ENCODE measurements at regions not wholly inside any gene's neighbourhood (a gene's known extent, or its start where the extent isn't known, plus 50 kb on each side); places are given as distances from the start of the nearest gene placed in this dataset.
"Not testable (repeated sequence)": the region's sequence is repeated elsewhere in the genome, so short reads cannot be mapped to it uniquely, and the experiment has no call there.

- DNase-seq (ENCODE audit: low spot score in 2 of 2) (no peak), ATAC-seq (no peak)
- Mint-ChIP-seq H3K27ac (no peak overlapping the region), H3K4me3 (no peak overlapping the region), H3K4me1 (no peaks in the 10 kb centered on the region), H3K9me3 (no peaks in the 10 kb centered on the region), H3K36me3 (no peaks in the 10 kb centered on the region)
Observed at GRCh38 chr5:138702166-138703077, 50.8 kb upstream of the CTNNA1 start.

DNA sequence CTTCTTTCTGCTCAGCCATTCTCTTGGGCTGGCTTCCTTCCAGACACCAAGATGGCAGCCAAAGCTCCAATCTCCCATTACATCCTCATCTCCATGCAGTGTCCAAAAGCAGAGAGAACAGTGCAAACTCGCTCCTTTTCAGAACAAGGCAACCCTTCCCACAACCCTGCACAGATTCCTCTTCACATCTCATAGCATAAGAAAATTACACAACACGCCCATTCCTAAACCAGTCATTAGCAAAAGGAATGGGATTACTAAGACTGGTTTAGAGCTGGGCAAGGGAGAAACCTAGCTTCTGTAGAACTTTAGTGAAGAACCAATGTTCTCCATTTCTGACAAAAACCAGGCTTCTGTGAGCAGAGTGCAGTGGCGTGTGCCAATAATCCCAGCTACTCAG lies 51.5 kb upstream of the CTNNA1 start:
- no peak for DNase-seq (ENCODE audit: low spot score in 2 of 2)
- no peaks in the 10 kb centered on the region for H3K9me3 Mint-ChIP-seq
- H3K27ac Mint-ChIP-seq: no peak overlapping the region
- H3K36me3 Mint-ChIP-seq: no peaks in the 10 kb centered on the region
- no peak for ATAC-seq
- no peak overlapping the region for H3K4me3 Mint-ChIP-seq
- no peaks in the 10 kb centered on the region for H3K4me1 Mint-ChIP-seq

GRCh38 chr5:138700581-138701362 lies 52.5 kb upstream of the CTNNA1 start:
- Mint-ChIP-seq H3K4me3 (no peak overlapping the region), H3K9me3 (no peaks in the 10 kb centered on the region)
- ATAC-seq: no peak

DNA sequence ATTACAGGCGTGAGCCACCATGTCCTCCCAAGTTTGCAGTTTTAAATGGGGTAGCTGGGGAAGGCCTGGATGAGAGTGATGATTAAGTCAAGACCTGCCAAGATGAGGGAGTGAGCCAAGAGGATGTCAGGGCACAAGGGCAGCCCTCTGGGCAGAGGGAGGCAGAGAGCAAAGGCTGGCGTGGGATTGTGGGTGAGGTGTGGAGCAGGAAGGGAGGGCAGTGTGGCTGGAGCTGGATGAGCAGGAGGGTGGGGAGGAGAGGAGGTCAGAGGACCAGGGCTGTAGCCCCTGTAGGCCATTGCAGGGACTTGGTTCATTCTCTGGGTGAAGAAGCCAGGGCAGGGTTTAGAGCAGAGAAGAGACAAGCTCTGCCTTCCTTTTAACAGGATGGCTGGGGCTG lies 53.7 kb upstream of the CTNNA1 start:
- Mint-ChIP-seq H3K27ac (no peak overlapping the region), H3K9me3 (no peaks in the 10 kb centered on the region), H3K4me1 (no peaks in the 10 kb centered on the region), H3K36me3 (no peaks in the 10 kb centered on the region), H3K4me3 (no peak overlapping the region)
- no peak for DNase-seq (ENCODE audit: low spot score in 2 of 2)
- ATAC-seq: no peak

More at GRCh38 chr5:138700581-138701362, 52.5 kb upstream of the CTNNA1 start:
- Mint-ChIP-seq H3K4me1 (no peaks in the 10 kb centered on the region), H3K27ac (no peak overlapping the region), H3K36me3 (no peaks in the 10 kb centered on the region)
- DNase-seq (ENCODE audit: low spot score in 2 of 2): no peak

- no peak for DNase-seq (ENCODE audit: low spot score in 2 of 2)
- Mint-ChIP-seq H3K4me3 (no peak overlapping the region), H3K27ac (no peak overlapping the region), H3K36me3 (no peaks in the 10 kb centered on the region), H3K9me3 (no peaks in the 10 kb centered on the region), H3K4me1 (no peaks in the 10 kb centered on the region)
- ATAC-seq: no peak
Observed at GRCh38 chr5:138698713-138699112, 54.5 kb upstream of the CTNNA1 start.

DNA sequence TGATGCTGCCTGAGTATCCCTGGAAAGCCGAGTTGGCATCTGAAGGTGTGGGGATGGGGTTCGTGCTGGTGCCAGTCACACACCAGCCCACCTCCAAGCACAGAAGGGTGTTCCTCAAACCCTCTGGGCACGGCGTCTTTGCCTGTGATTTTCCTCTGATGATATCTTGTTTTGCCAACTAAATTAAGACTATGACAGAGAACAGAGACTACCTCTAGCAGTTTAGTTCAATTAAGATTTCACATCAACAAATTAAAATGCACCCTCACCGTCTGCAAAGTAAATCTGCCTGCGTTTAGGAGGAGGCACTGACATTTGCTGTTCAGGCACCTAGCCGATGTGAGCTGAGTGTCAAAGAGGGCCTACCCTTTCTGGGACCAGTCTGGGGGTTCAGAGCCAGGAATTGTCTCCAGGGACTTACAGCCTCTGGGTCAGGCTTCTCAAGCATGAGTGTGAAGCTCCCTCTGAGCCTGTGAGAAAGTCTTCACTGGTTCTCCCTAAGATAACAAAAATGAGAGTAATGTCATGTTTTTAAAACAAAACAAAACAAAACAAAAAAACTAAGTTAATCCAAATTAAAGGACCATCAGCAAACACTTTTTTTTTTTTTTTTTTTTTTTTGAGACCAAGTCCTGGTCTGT lies 55.4 kb upstream of the CTNNA1 start:
- no peaks in the 10 kb centered on the region for H3K4me1 Mint-ChIP-seq
- H3K27ac Mint-ChIP-seq: no peak overlapping the region
- H3K4me3 Mint-ChIP-seq: no peak overlapping the region
- DNase-seq (ENCODE audit: low spot score in 2 of 2) (no peak), ATAC-seq (no peak)
- no peaks in the 10 kb centered on the region for H3K9me3 Mint-ChIP-seq
- no peaks in the 10 kb centered on the region for H3K36me3 Mint-ChIP-seq

GRCh38 chr5:138696501-138696900 lies 56.7 kb upstream of the CTNNA1 start:
- no peak for ATAC-seq
- no peaks in the 10 kb centered on the region for H3K36me3 Mint-ChIP-seq
- H3K27ac Mint-ChIP-seq: no peak overlapping the region
- no peak overlapping the region for H3K4me3 Mint-ChIP-seq
- DNase-seq (ENCODE audit: low spot score in 2 of 2): no peak
- H3K9me3 Mint-ChIP-seq: no peaks in the 10 kb centered on the region
- H3K4me1 Mint-ChIP-seq: peaks cover 5% of the 10 kb centered on the region

- H3K36me3 Mint-ChIP-seq: no peaks in the 10 kb centered on the region
- no peak overlapping the region for H3K27ac Mint-ChIP-seq
- ATAC-seq (no peak), DNase-seq (ENCODE audit: low spot score in 2 of 2) (no peak)
- no peak overlapping the region for H3K4me3 Mint-ChIP-seq
- no peaks in the 10 kb centered on the region for H3K9me3 Mint-ChIP-seq
- H3K4me1 Mint-ChIP-seq: peaks cover 6% of the 10 kb centered on the region
Observed at GRCh38 chr5:138695781-138696180, 57.4 kb upstream of the CTNNA1 start.

DNA sequence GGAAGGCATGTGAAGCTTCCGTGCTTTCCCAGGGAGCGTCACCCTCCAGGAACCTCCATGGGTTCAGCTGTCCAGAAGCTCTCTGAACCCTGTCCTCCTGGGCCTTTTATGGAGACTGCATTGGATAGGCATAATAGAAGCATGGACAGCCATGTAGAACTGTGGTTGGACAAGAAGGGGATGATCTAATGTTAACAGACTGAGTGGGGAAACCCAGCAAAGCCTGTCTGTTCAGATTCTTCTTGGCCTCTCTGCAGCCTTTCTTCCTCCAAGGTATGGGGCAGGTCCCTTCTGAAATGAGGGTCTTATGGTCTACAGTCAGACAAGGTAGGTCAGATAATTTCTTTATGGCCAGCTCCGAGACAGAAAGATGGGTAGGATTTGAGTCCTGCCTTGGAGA lies 59.1 kb upstream of the CTNNA1 start:
- peaks cover 6% of the 10 kb centered on the region for H3K4me1 Mint-ChIP-seq
- ATAC-seq (no peak), DNase-seq (ENCODE audit: low spot score in 2 of 2) (no peak)
- H3K9me3 Mint-ChIP-seq: no peaks in the 10 kb centered on the region
- no peak overlapping the region for H3K4me3 Mint-ChIP-seq
- no peaks in the 10 kb centered on the region for H3K36me3 Mint-ChIP-seq
- H3K27ac Mint-ChIP-seq: no peak overlapping the region

GRCh38 chr5:138692370-138692769 lies 60.9 kb upstream of the CTNNA1 start:
- Mint-ChIP-seq H3K4me1 (peaks cover 6% of the 10 kb centered on the region), H3K4me3 (no peak overlapping the region), H3K9me3 (no peaks in the 10 kb centered on the region), H3K27ac (no peak overlapping the region), H3K36me3 (no peaks in the 10 kb centered on the region)
- no peak for DNase-seq (ENCODE audit: low spot score in 2 of 2)
- ATAC-seq: no peak

GRCh38 chr5:138686668-138687067 lies 66.6 kb upstream of the CTNNA1 start:
- Mint-ChIP-seq H3K4me3 (no peak overlapping the region), H3K36me3 (no peaks in the 10 kb centered on the region), H3K27ac (no peak overlapping the region)

GRCh38 chr5:138685193-138685745 lies 68.0 kb upstream of the CTNNA1 start:
- H3K9me3 Mint-ChIP-seq: peaks cover 3% of the 10 kb centered on the region

More at GRCh38 chr5:138686668-138687067, 66.6 kb upstream of the CTNNA1 start:
- H3K9me3 Mint-ChIP-seq: peaks cover 3% of the 10 kb centered on the region
- peaks cover 3% of the 10 kb centered on the region for H3K4me1 Mint-ChIP-seq
- DNase-seq (ENCODE audit: low spot score in 2 of 2): no peak
- no peak for ATAC-seq

DNA sequence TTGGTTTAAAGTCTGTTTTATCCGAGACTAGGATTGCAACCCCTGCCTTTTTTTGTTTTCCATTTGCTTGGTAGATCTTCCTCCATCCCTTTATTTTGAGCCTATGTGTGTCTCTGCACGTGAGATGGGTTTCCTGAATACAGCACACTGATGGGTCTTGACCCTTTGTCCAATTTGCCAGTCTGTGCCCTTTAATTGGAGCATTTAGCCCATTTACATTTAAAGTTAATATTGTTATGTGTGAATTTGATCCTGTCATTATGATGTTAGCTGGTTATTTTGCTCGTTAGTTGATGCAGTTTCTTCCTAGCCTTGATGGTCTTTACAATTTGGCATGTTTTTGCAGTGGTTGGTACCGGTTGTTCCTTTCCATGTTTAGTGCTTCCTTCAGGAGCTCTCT lies 70.8 kb upstream of the CTNNA1 start:
- not testable (repeated sequence) for H3K4me1 Mint-ChIP-seq; H3K36me3 Mint-ChIP-seq; H3K9me3 Mint-ChIP-seq; DNase-seq (ENCODE audit: low spot score in 2 of 2); H3K27ac Mint-ChIP-seq; H3K4me3 Mint-ChIP-seq; ATAC-seq

More at GRCh38 chr5:138685193-138685745, 68.0 kb upstream of the CTNNA1 start:
- no peak for DNase-seq (ENCODE audit: low spot score in 2 of 2)
- H3K36me3 Mint-ChIP-seq: no peaks in the 10 kb centered on the region
- no peak for ATAC-seq
- no peaks in the 10 kb centered on the region for H3K4me1 Mint-ChIP-seq
- H3K4me3 Mint-ChIP-seq: no peak overlapping the region
- no peak overlapping the region for H3K27ac Mint-ChIP-seq

GRCh38 chr5:138678826-138679225 lies 74.4 kb upstream of the CTNNA1 start:
- H3K4me3 Mint-ChIP-seq; H3K4me1 Mint-ChIP-seq; H3K36me3 Mint-ChIP-seq; DNase-seq (ENCODE audit: low spot score in 2 of 2); ATAC-seq; H3K27ac Mint-ChIP-seq; H3K9me3 Mint-ChIP-seq: not testable (repeated sequence)

DNA sequence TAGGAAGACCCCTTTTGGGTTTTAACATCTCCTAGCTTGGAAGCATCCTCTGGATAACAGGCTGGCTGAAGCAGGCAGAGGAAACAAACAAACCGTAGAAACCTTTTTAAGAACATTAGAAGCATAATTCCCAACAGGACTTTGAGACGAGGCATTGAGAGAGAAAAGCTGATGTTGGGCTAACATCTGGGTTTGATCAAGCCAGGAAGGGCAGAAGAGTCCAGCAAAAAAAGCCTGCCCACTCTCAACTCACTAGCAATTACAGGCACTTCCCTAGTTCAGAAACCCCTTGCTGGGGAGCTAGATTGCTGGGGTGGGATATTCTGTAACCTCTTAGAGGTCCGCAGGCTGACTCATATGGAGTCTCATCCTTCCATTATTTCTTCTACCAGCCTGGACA lies 75.4 kb upstream of the CTNNA1 start:
- H3K9me3 Mint-ChIP-seq: peaks cover 3% of the 10 kb centered on the region

More for the DNA sequence above, 75.4 kb upstream of the CTNNA1 start:
- Mint-ChIP-seq H3K4me1 (no peaks in the 10 kb centered on the region), H3K27ac (no peak overlapping the region), H3K36me3 (no peaks in the 10 kb centered on the region), H3K4me3 (no peak overlapping the region)
- no peak for DNase-seq (ENCODE audit: low spot score in 2 of 2)
- no peak for ATAC-seq

Data from stimulated activated effector memory CD8-positive, alpha-beta T cell treated with anti-CD3 and anti-CD28 coated beads, Interleukin-12 subunit alpha, Interleukin-12 subunit beta, amount 100 ng/mL, for 72 hours (primary cell).